GM06990 (cell line): ENCODE measurements at regions not wholly inside any gene's neighbourhood (a gene's known extent, or its start where the extent isn't known, plus 50 kb on each side); places are given as distances from the start of the nearest gene placed in this dataset.

Source experiments
- DNase-seq: peaks from one replicate; pipeline ENCODE4 v3.0.0-alpha.2; 2011; ENCODE audit not compliant: insufficient read length; ENCODE audit errors: extremely low read depth
- H3K27me3 ChIP-seq: replicated peaks from 2 replicates; pipeline ENCODE4 v1.6.0; 2011; ENCODE audit warnings: low read length; ENCODE audit not compliant: control insufficient read depth, insufficient read depth
- H3K36me3 ChIP-seq: 2 replicates; pipeline ENCODE4 v1.5.1; 2011; ENCODE audit warnings: low read length; ENCODE audit not compliant: control insufficient read depth, insufficient read depth
- H3K4me3 ChIP-seq: replicated peaks from 2 replicates; pipeline ENCODE4 v1.5.1; 2011; ENCODE audit warnings: low read depth, mild to moderate bottlenecking, control low read depth, low read length
- CTCF ChIP-seq: IDR thresholded peaks from 2 replicates; pipeline ENCODE4 v1.5.1; 2011; ENCODE audit warnings: low read length, control low read depth, mild to moderate bottlenecking, inconsistent platforms; ENCODE audit not compliant: insufficient read depth, poor library complexity, severe bottlenecking

DNA sequence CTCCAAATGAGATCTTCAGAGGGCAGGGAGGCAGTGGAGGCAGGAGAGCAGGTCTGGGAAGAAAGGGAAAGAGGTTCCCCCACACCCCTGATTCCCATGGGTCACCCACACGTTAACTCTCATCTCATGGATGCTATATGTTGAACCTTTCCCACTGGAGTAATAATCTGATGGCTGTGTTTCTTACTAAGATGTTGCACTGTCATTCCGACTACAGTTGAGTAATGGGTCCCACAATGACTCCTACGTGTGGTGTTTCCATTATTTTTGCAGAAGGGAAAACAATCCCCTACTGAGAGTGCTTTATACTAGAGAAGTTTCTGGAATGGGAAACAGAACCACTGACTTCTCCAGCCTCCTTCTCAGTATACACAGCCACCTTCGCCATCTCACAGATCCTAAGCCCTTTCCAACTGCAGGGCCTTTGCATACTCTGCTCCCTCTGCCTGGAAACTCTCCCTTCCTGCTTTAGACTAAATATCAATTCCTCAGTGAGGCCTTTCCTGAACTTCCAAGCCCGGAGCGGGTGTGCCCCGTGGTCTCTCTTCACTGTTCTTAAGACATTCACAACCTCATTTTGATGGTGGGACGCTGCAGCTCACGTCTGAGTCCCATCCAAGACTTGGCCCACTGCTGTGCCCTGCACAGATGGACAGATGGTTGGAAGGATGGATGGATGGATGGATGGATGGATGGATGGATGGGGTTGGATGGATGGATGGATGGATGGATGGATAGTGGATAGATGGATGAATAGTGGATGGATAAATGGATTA lies 238.6 kb upstream of the PMEPA1 start:
- H3K36me3 ChIP-seq: no peaks in the 10 kb centered on the region
- TF ChIP-seq CTCF: no peak
- no peak for DNase-seq
- no peaks in the 10 kb centered on the region; the same call in none of the 2 replicates for H3K27me3 ChIP-seq
- no peak overlapping the region for H3K4me3 ChIP-seq

DNA sequence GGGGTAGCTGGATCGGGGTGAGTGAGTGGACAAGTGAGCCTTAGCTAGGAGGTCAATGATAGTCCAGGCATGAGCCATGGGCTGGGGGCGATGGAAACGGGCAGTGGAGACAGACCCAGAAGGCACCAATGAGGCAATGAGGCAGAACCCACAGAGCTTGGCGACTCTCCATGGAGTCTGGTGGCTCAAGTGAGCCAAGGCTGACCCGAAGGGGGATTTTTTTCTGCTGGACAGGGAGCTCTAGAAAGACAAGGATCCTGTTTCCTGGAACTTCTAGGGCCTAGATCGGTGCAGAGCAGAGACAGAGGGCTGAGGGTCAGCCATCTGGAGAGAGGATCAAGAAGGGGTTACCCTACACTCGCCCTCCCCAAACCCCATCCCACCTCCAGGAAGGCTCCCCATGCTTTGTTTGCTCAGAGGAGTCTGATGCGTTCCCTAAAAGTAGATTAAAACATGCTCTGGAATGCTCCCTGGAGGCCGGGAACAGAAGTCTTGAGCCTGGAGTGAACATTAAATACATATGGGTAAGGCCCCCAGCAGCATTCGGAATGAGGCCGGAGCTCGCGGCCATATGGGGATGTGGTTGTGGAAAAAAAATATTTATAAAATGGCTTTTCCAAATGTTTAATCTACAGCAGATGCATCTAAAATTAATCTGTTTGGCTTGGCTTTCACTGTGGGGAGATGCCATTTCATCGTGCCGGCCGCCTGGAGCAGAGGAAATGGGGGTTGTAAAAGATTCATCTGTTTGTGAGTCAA lies 237.8 kb upstream of the PMEPA1 start:
- DNase-seq: no peak
- H3K36me3 ChIP-seq: no peaks in the 10 kb centered on the region
- no peak for TF ChIP-seq CTCF
- H3K4me3 ChIP-seq: no peak overlapping the region
- H3K27me3 ChIP-seq: no peaks in the 10 kb centered on the region; the same call in 1 of the 2 replicates

DNA sequence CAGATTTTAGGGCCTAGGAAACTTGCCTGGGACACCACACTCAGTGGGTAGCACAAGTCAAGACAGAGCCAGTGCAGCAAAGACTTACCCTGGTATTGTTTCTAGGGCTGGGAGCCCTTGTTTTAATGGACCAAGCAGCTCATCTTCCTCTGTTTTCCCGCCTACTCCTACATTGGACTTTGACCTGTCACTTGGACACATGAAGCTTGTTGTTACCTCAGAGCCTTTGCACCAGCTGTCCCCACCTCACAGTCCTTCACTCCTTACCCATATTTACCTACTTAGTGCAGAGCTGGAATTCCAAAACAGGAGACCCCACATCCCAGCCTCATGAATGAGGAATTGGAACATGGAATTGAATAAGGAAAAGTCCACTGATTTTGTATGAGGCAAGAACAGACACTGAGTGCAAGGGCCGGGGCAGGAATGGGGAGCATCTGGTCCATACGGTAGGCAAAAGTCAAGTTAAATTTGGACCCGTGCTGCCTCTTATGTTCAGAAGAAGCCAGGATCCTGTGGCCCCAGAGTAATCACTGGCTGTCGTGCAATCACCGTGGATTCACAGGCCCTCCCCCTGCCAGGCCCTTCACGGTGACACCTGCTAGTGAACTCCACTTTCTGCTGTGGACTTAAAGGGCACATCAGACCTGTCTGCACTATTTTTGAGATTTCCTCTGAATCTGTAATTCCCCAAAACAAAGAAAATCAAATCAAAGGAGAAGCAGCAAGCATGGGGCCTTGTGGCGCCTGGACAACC lies 236.9 kb upstream of the PMEPA1 start:
- Histone ChIP-seq H3K27me3 (no peaks in the 10 kb centered on the region; the same call in 1 of the 2 replicates), H3K4me3 (no peak overlapping the region), H3K36me3 (no peaks in the 10 kb centered on the region)
- no peak for TF ChIP-seq CTCF
- DNase-seq: no peak

DNA sequence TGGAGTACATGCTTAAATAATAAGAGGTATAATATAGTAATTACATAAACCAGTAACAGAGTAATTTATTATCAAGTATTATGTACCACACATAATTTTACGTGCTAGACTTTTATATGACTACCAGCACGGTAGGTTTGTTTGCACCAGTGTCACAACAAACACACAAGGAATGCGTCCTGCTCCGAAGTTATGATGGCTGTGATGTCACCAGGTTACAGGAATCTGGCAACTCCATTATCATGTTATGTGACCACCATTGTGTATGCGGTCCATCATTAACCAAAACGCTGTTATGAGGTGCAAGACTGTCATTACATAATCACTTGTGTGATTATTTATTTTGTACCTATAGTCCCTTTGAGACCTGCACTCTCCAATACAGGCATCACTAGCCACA lies 235.2 kb upstream of the PMEPA1 start:
- Histone ChIP-seq H3K4me3 (no peak overlapping the region), H3K27me3 (no peaks in the 10 kb centered on the region; the same call in 1 of the 2 replicates), H3K36me3 (no peaks in the 10 kb centered on the region)
- no peak for TF ChIP-seq CTCF
- no peak for DNase-seq

- no peak for TF ChIP-seq CTCF
- Histone ChIP-seq H3K36me3 (no peaks in the 10 kb centered on the region), H3K4me3 (no peak overlapping the region), H3K27me3 (no peaks in the 10 kb centered on the region; the same call in 1 of the 2 replicates)
- no peak for DNase-seq
These were observed 234.1 kb upstream of the PMEPA1 start for GRCh38 chr20:57943950-57944349.
